Fibroblast of skin of scalp (primary cell): ENCODE measurements at regions not wholly inside any gene's neighbourhood (a gene's known extent, or its start where the extent isn't known, plus 50 kb on each side); places are given as distances from the start of the nearest gene placed in this dataset.

ENCODE experiments used
- DNase-seq: peaks from one replicate; pipeline ENCODE4 v3.0.0-alpha.2; 2013

DNA sequence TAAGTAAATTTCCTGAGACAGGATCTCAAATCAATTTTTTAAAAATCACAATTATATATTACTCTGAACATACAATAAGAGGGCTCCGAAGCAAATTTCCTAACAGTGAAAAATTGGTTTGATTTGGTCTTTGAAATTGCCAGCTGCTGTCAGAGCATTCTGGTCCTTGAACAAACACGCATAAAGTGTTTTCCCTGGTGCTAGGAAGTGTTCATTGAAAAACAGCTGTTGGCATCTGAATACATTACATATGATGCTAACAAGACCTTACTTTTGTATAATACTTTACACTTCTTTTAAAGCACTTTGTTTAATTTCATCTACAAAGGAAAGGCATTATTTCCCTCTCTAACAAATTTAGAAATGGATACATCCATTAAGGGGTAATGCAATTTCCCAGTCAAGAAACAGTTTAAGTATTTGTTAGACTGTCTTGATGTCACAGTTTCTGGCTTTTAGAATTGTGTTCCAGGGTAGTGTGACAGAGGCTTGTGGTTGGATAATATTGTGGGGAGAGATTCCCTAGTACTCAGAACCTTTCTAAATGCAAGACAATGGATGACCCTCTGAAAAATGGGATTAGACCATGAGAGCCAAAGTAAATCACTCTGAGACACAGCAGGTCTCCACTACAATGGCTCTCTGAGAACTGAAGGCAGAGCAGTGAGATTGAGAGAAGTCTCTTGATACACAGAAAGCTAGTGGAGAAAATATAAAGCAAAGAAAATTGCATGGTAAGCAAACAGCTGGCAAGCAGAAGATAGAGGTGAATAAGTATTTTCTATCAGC lies 299.0 kb downstream of the TRIB2 start:
- DNase-seq = no peak

DNA sequence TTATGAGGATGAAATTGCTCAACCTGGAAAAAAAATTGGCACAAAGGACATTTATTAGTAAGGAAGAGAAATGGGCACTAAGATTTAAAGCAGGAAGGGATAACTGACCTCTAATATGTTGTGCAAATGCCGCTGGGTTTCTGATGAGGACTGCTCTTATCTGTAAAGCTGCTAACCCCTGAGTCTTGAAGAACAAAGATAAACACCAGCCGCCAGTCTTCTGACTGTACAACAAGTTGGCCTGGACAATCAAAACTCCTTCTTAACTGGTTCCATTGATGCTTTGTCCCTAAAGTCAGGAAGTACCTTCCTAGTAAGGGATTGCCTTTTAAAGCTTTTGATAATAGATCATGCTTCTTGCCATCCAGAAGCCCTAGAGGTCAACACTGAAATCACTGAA lies 301.8 kb downstream of the TRIB2 start:
- no peak for DNase-seq

DNA sequence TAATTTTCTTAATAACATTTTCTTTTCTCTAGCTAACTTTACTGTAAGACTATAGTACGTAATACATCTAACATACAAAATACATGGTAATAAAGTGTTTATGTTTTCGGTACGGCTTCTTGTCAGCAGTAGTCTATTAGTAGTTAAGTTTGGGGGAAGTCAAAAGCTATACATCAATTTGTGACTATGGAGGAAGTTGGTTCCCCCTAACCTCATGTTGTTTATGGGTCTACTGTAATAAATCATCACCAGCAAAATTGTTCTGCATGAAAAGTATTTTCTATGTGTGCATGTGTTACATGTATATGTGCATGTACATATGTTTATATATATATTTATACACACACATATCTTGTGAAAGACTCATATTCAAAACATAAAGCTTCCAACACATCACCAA lies 303.0 kb downstream of the TRIB2 start:
- no peak for DNase-seq

DNA sequence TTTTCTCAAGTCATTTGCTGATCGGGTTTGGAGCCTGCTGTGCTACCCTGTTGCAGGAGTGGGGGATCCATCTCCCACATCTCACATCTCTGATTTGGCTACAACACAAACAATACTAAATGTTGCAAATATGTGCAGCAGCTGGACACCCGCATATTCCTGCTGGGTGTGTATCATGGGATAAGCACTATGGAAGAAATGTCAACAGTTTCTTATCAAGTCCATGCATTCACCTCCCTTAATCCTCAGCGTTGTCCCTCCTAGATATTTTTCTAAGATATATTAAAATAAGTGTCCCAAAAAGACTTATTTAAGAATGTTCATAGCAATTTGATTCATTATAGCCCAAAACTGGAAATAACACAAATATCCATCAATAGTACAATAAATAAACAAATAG lies 303.7 kb downstream of the TRIB2 start:
- DNase-seq = no peak

DNA sequence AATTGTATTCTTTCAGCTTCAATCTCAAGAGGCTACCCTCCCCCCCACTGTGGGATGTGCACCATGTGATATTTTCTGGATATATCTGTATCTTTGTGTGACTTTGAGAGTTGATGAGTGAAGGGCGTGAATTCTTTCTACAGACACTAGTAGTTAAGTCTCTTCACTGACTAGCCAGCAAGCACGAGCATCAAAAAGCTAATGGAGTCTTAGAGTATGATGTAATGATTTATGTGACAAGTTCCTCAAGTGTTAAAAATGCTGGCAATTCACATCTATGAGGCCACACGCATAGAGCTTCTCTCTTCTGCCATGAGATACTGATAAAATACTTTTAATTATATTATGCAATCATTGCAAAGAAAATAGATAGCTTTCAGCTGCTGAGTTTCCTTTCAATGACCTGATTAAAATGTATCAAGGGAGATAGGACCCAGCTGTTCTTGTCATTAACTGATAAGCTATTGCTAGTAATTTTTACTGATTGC lies 304.8 kb downstream of the TRIB2 start:
- peak; percentile 67 for DNase-seq

DNA sequence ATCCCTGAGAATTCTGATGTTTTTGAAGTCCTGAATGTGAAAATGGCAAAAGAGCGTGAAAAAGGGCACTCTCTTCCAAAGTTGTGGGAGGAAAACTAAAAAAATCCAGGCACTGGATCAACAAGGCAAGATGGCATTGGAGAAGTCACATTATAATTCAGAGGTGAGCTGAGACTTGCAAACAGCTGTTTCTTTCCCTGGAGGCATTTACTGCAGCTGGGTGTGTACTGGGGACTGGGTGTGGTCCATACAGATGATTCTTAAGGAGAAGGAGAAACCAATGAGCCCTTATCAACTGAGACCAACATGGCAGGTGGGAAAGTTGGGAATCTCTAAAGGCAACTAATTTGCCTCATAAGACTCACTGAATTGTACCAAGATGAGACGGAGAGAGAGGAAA lies 313.9 kb downstream of the TRIB2 start:
- no peak for DNase-seq

DNA sequence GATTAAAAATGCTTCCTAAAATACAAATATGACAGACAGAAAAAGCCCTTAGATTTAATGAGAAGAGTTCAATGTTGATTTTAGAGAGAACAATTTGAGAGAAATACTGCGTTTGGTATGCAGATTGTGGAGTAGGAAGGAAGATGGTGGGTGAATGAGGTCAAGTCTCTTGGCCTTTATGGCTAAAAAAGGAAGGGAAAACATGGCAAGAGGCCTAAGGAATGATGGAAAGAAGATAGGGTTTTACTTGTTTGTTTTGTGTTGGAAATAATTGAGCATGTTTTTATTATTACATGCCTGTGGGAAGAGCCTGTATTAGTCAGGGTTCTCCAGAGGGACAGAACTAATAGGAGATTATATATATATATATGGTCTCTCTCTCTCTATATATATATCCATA lies 318.1 kb downstream of the TRIB2 start:
- DNase-seq = peak; percentile 45

DNA sequence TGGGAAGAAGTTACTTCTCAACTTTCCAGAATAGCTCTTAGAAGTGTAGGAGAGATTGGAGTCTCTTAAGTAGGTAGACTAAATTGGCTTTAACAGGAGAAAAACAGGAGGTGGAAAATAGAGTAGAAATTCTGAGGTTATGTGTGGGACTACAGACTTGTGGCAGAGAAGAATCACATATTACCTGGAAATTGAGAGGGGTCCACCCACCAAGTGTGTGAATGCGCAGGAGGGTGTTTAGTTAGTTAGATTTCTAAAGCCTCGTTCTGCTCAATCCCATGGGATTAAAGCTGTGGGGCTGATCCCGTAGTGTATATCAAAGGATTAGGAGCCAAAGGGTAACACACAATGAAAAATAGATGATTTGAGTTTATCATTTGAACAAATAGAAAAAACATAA lies 319.1 kb downstream of the TRIB2 start:
- no peak for DNase-seq

DNA sequence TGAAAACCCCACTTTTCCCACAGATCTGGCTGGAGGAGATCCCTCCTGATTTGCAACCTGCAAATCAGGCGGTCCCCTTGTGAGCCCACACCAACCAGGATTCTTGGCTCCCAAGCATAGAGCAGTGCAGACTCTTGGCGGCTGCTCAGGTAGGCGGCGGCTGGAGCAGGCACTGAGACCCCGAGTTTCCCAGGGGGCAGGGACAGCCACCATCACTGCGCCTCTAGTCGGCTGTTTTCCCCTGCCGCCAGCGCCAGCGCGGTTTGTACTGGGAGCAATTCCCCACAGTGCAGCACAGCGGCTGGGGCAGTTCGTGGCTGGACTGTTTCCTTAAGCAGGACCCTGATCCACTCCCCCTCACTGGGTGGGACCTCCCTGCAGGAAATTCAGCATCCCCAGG lies 323.3 kb downstream of the TRIB2 start:
- no peak for DNase-seq

DNA sequence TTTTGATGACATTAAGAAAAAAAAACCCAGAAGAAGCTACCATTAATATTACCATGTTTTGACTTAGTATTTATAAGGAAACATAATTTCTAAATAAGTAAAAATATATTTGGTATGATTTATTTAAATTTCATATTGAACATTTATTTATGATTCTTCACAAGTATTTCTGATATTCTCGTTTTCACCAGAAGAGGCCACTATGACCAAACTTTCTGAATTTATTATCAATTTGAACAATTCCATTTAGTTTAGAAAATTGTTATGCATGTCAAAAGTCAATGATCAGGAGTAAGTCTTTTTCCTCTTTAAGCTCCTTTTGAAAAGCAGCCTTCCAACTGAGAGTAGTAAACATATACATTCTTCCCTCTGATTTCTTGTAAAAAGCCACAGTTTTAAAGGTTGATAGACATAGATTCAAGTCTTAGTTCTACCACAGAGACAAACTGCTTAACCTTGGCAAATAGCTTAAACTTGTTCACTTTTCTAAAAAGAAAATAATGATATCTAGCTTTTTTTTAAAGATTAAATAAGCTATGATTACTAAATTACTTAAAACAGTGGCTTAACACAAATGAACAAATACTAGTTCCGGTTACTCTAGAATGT lies 329.9 kb downstream of the TRIB2 start:
- DNase-seq = peak; percentile 27

DNA sequence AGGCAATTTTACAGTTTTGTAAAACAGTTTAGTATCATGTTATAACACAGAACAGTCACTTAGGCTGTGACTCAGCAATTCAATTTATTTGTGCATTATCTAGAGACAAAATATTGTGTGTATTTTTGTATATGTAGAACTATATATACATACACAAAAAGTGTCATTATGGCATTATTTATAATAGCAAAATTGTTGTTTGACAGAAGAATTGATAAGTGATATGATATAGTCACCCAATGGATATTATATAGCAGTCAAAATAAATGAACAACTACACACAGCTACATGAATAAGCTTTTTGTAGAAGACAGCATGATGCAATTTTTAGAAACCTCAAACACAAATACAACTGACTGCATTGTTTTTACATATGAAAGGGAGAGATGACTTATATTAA lies 334.0 kb downstream of the TRIB2 start:
- DNase-seq = peak; percentile 60

DNA sequence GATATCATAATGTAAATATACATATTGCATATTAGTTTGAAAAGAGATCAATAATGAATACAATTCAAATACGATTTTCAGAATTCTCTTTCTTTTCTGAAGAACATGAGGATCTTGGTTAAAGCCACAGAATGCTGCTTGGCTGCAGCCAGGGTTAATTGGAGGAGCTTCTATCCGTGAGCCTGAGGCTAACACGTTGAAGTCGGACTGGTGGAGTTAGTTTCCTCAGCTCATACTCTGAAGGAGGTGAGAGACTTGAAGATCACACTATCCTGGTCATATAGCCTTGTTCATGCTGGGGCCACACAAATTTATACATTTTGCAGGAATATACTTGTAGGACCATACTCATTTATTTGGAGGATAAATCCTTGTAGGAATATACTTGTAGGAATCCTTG lies 335.8 kb downstream of the TRIB2 start:
- no peak for DNase-seq

DNA sequence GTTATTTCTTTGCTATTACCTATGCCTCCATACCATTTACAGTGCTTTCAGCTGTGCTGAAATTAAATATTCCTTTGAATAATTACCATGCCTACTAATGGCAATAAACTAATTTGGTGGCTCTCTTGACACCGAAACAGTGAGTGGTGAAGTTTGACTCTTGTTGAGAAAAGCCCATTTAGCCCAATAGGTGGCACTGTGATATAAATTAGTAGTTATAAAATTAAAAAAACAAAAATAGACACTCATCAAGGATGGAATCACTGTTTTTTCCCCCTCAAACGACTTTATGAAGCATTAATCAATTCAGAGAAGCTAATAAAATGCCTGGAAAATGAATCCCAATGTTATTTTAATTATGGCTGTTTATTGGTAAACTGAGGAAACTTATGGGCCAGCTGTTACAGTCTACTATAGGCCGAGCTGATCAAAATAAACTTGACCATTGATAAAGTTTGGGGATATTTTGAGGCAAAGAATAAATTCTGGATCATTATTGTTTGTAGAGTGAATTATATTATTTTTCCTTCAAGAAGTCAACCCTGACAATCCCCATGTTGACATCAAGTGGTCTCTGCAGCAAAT lies 339.6 kb downstream of the TRIB2 start:
- DNase-seq = peak; percentile 28

DNA sequence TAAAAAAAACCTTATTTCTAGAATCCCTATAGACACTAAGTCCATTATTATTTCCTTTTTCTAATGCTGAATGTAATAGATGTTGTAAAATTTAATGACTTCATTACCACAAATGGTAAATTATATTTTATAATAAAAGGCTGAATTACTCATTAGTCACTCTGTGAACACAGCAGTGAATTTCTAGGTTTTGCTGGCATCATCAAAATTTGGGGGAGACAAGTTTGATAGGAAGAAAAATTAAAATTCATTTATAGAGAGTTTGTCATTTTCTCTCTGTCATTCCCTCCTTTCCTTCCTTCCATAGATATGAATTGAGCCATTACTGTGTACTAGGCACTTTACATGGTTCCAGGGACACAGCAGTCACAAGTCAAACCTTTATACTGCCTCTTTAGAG lies 340.9 kb downstream of the TRIB2 start:
- no peak for DNase-seq

DNA sequence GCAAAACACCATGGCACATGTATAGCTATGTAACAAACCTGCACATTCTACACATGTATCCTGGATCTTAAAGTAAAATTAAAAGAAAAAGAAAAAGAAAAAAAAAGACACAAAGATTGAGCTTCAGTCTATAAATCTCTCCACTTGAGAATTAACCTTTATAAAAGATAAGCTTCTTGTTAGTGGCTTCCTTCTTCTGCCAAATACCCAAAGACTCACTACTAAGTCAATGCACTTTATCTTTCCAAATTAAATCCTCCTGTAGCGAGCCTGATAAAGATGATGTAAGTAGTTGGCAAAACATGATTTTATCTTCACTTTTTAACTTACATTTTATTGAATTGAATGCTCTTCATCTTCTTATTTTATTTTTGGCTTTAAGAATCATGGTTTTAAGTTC lies 349.9 kb downstream of the TRIB2 start:
- DNase-seq = no peak

DNA sequence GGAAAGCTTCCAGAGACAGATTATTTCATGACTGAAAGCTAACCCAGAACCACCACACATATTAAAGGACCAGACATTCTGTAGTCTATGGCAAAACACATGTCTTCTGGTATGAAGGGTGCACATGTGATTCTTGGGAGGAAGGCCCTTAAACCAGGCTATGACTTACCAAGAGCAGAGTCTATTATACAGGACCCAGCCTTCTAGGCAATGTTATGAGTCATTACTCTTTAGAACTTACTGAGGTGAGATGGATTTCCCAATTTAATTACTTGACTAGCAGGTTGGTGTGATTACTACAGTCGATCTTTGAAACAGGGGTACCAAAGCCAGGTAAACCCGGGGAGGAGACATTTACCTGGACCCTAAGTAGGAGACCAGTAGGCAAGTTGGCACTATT lies 350.8 kb downstream of the TRIB2 start:
- DNase-seq = no peak

DNA sequence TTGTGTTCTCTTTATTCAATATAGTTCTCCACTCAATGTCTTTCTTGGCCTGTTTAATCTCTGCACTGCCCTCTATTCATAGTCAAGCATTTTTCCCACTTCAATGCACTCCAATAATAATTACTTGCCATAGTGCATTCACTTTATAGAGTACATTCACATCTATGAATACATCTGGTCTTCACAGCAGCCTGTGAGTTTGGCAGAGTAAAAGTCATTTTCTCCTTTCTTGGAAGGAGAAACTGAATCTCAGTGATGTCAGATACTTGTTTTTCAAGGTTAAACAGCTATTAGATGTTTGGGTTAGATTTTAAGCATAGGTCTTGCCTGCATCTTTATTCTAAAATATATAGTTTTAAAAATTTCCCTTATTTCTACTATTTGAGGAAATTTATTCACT lies 373.2 kb downstream of the TRIB2 start:
- no peak for DNase-seq

DNA sequence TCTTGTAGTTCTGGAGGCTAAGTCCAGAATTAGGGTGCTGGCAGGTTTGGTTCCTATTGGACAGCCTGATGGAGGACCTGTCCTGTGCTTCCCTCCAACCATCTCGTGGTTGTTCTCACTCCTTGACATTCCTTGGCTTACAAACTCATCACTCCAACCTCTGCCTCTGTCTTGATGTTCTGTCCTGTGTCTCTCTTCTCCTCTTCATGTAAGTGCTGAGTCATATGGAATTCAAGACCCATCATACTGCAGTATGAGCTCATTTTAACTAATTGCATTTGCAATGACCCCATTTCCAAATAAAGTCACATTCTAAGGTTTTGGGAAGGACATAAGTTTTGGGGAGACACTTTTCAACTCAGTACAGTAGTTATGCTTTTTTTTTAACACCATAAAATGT lies 374.7 kb downstream of the TRIB2 start:
- DNase-seq = peak; percentile 31

DNA sequence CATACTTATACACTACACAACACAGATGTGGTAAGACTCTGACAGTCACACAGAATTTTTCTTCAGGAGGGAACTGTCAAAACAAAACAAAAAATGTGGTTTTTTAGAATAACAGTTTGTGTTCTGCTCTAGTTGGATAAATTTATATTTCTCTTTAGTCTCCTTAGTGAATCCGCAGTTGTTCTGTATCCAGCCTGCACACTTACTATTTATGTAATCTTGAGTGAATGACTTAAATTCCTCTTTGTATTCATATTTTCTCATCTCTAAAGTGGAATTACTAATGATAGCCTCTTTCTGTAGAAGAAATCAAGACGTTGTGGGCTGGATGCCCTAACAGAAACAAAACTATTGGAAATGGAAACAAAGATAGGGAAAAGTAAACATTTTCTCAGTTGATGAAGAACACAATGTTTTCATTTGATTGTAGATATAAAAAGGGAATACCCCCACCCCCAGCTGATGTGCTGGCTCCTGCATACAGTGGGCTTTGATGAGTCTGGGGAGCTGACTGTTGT lies 375.2 kb downstream of the TRIB2 start:
- no peak for DNase-seq

DNA sequence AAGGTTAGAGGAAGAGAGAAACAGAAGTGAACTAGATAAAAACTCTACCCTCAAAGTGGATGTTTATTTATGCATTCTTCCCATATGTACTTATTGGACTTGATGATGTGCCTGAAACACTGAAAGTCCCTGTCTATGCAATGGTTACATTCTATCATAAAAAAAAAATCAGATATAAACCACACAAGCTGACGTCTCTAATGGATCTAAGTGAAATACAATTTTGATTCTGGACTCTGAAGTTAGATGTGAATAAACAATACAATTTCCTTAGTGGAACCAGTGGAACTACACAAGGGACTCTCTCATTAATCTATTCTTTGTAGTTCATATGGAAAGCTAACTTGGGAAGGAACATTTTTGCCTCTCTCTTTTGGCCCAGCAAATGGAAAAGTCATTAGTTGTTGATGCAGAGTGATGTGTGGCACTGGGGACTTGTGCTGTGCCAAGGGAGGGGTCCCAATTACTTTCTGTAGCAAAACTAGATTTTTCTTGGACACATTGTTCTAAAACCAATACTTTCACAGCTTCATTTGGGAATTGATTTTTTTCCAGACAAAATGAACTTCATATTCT lies 376.8 kb downstream of the TRIB2 start:
- DNase-seq = no peak

DNA sequence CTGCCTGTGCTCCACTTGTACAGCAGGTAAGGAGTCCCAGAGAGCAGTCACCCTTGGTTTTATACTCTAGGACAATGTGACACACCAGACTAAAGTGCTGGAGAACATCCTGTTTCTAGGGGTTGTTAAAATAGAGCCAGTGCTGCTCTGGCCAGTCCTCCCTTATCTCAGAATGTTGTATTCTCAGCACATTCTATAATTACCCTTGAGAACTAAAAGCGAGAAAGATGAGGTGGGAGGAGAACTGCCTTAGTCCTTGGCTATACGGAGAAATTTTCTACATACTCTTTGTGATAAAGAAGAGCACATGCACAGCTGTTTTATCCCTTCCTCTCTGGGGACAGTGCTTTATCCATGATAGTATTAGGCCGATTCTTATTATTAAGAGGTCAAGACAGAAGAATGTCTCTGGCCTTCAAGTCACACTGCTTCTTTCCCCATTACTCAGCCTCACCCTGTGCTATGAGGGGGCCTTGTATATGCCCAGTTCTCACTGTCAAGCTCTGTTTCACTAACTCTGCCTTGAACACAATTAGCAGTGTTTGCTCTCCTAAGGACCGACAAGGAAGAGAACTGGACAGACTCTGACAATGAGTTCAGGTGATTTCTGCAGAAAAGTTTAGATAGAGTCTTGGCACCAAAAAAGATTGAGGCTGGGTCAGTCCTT lies 385.8 kb downstream of the TRIB2 start:
- DNase-seq = no peak

DNA sequence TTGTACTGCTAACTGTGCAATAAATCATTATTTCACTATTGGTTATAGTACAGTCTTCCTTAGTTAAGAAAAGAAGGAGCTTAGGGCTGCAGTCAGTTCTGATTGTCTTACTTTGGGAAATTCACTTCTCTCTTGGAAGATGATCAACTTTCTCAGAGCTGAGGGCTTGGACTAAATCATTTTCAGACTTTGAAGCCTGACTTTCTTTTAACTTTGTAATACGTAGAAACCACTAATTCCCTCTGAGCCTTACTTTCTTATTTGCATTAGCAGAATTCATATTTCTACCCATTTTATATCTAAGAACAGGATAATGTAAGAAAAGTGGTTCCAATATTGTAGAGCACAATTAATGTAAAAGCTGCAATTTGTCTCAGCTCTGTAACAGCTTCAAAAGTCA lies 386.4 kb downstream of the TRIB2 start:
- no peak for DNase-seq
